PFSK-1 (cell line): ENCODE measurements at regions not wholly inside any gene's neighbourhood (a gene's known extent, or its start where the extent isn't known, plus 50 kb on each side); places are given as distances from the start of the nearest gene placed in this dataset.

ENCODE experiments used
- FOXP2 ChIP-seq: optimal IDR thresholded peaks from 2 replicates; pipeline ENCODE3; 2011; ENCODE audit warnings: borderline replicate concordance, control low read depth, inconsistent platforms; ENCODE audit not compliant: insufficient read depth; ENCODE audit errors: extremely low read length, extremely low read depth
- POLR2AphosphoS5 ChIP-seq: IDR thresholded peaks from 2 replicates; pipeline ENCODE4 v1.6.1; 2012; ENCODE audit warnings: low read depth, mild to moderate bottlenecking, control low read depth, low read length, moderate library complexity
- SIN3A ChIP-seq: IDR thresholded peaks from 2 replicates; pipeline ENCODE4 v1.6.1; 2012; ENCODE audit warnings: mild to moderate bottlenecking, low read length, moderate library complexity, borderline replicate concordance; ENCODE audit not compliant: insufficient read depth
- TAF1 ChIP-seq: IDR thresholded peaks from 2 replicates; pipeline ENCODE4 v1.6.1; 2012; ENCODE audit warnings: low read length, control low read depth, borderline replicate concordance; ENCODE audit not compliant: insufficient read depth
- TF ChIP-seq, protein P1 (sequence below), 2 experiments: IDR thresholded peaks; 2 replicates each; pipeline versions ENCODE4 v1.6.1 to v1.8.0; 2011 to 2012; ENCODE audit warnings: low read depth in 2 of 2, low read length in 2 of 2, control low read depth in 1 of 2, inconsistent platforms in 1 of 2, mild to moderate bottlenecking in 1 of 2, moderate library complexity in 1 of 2; ENCODE audit not compliant: insufficient read depth in 1 of 2

DNA sequence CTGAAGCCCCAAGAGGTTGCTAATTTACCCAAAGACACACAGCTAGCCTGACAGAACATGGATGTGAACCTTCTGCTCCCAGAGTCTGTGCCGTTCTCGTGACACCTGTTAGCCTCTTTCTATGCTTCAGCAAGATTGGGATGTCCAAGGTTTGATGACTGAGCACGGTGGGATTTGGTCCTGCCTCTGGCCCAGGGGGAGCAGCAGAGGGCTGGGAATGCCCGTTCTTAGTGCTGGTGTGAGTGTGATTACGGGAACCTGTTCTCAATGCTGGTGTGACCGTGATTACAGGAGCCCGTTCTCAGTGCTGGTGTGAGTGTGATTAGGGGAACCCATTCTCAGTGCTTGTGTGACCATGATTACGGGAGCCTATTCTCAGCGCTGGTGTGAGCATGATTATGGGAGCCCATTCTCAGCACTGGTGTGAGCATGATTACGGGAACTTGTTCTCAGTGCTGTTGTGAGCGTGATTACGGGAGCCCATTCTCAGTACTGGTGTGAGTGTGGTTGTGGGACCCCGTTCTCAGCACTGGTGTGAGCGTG is 67.3 kb upstream of the SNTG2 start:
- TF ChIP-seq, protein P1, sequence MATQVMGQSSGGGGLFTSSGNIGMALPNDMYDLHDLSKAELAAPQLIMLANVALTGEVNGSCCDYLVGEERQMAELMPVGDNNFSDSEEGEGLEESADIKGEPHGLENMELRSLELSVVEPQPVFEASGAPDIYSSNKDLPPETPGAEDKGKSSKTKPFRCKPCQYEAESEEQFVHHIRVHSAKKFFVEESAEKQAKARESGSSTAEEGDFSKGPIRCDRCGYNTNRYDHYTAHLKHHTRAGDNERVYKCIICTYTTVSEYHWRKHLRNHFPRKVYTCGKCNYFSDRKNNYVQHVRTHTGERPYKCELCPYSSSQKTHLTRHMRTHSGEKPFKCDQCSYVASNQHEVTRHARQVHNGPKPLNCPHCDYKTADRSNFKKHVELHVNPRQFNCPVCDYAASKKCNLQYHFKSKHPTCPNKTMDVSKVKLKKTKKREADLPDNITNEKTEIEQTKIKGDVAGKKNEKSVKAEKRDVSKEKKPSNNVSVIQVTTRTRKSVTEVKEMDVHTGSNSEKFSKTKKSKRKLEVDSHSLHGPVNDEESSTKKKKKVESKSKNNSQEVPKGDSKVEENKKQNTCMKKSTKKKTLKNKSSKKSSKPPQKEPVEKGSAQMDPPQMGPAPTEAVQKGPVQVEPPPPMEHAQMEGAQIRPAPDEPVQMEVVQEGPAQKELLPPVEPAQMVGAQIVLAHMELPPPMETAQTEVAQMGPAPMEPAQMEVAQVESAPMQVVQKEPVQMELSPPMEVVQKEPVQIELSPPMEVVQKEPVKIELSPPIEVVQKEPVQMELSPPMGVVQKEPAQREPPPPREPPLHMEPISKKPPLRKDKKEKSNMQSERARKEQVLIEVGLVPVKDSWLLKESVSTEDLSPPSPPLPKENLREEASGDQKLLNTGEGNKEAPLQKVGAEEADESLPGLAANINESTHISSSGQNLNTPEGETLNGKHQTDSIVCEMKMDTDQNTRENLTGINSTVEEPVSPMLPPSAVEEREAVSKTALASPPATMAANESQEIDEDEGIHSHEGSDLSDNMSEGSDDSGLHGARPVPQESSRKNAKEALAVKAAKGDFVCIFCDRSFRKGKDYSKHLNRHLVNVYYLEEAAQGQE (IDR thresholded peaks at IDR 0.05; ENCODE audit: insufficient read depth in 1 of 2, low read depth in 2 of 2, low read length in 2 of 2): no peak
- TF ChIP-seq POLR2AphosphoS5: no peak
- no peak for TF ChIP-seq FOXP2
- TF ChIP-seq TAF1: no peak
- TF ChIP-seq SIN3A: no peak

DNA sequence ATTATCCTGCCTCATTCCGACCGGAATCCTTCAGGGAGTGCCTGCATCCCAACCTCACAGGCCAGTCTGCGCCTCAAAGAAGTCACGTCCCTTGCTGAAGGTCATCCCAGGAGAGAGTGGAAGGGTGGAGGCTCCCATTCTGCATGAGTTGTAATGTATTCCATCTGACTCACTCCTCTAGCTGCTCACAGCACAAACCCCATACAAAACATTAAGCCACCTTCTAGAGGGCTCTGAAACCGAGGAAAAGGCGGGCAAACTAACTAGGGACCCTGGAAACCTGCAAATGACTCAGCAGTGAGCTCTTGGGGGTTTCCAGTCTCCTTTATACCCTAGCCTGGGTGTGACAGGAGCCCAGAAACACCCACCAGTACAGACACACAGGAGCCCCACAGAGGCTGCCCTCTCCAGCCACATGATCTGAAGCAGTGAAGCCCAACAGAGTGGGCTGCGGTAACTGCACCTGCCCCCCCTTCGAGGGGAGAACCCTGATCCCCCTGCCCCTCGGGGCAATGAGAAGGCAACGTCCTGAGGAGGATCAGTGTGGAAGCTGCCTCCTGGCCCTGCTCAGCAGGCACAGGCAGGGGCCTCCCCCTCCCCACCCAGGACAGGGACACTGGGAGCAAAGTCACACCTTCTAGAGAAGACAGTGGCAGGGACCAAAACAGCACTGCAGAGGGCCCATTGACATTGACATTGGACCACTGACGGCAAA is 69.3 kb upstream of the SNTG2 start:
- TF ChIP-seq, protein P1 (IDR thresholded peaks at IDR 0.05; ENCODE audit: insufficient read depth in 1 of 2, low read depth in 2 of 2, low read length in 2 of 2): no peak
- TF ChIP-seq POLR2AphosphoS5 (no peak), TAF1 (no peak), FOXP2 (no peak), SIN3A (no peak)

DNA sequence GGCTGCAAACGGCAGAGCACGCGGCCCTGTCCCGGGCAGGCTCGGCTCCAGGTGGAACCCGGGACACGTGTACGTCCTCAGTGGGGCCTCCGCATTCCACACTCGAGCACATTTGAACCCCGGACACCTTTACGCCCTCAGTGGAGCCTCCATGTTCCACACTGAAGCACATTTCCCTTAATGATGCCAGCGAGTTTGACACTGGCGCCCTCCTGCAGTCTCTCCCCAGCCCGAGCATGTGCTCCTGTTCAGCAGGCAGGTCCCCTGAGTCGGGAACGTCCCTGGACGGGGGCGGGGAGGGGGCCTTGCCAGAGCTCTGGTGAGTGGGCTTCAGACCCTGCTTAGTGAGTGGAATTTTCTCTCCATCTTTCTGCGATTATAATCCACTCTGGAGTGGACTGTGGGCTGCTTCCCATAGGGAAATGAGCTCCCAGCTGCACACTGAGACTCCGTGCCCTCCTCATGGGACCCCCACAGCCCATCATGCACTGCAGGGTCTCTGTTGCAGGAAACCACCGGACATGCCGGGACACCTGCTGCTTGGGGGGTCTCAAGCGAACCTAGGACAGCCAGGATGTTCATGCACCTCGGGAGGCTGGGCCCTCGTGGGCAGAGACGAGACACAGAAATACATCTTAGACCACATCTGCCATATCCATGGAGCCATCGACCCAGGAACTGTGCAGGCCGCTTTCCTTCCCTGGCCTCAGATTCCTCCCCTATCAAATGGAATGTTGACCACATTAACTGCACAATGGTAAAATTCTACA is 70.3 kb upstream of the SNTG2 start:
- TF ChIP-seq SIN3A: no peak
- no peak for TF ChIP-seq FOXP2
- no peak for TF ChIP-seq TAF1
- TF ChIP-seq, protein P1 (IDR thresholded peaks at IDR 0.05; ENCODE audit: insufficient read depth in 1 of 2, low read depth in 2 of 2, low read length in 2 of 2): no peak
- no peak for TF ChIP-seq POLR2AphosphoS5

DNA sequence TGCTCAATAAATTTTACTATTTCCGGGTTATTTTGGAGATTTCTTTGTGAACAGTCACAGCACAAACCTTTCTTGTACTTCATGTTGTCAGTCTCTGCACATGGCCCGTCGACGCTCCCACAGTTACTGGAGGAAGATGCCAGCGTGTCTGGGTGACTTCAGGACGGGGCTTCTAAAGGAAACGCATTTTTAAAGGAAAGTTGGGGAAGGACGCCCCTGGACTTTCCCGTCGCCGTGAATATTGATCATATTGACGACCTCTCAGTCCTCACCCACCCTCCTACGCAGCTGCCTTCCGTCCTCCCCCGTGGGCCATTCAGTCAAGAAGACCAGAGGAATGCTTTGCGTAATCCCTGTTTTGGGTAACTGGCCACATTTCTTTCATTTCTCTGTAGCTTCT is 71.1 kb upstream of the SNTG2 start:
- TF ChIP-seq FOXP2: no peak
- TF ChIP-seq TAF1: no peak
- no peak for TF ChIP-seq SIN3A
- TF ChIP-seq, protein P1 (IDR thresholded peaks at IDR 0.05; ENCODE audit: insufficient read depth in 1 of 2, low read depth in 2 of 2, low read length in 2 of 2): no peak
- no peak for TF ChIP-seq POLR2AphosphoS5
